PC-3 (cell line): ENCODE measurements at regions not wholly inside any gene's neighbourhood (a gene's known extent, or its start where the extent isn't known, plus 50 kb on each side); places are given as distances from the start of the nearest gene placed in this dataset.

ENCODE experiments used
- ATAC-seq: fragments of 200-7000 bp; cut with Tn5 transposase; 2 replicates; pipeline ENCODE4 v1.9.1; 2020; ENCODE audit warnings: mild to moderate bottlenecking, moderate library complexity
- BruUV-seq: library from RNA; stranded (reverse); fragments of 400-500 nt; replicated peaks from 2 replicates; lab custom pipeline; 2021; lab: Mats Ljungman, UMichigan
- CTCF ChIA-PET: fragments of 300-600 bp; sonication (Branson Sonifier 250); formaldehyde crosslinking; loops from one replicate; lab custom pipeline; 2022; ENCODE audit warnings: antibody characterized with exemption; lab: Charles Lee
- POLR2A ChIA-PET: fragments of 300-600 bp; sonication (Branson Sonifier 250); formaldehyde crosslinking; loops from one replicate; lab custom pipeline; 2022; ENCODE audit warnings: antibody characterized with exemption; ENCODE audit not compliant: unreplicated experiment; lab: Charles Lee
- DNase-seq: peaks from one replicate; pipeline ENCODE4 v3.0.0-alpha.2; 2015
- H2AFZ ChIP-seq: fragments of 300-600 bp; sonication (generic); 2 replicates; pipeline ENCODE4 v1.6.0; 2016; ENCODE audit warnings: antibody characterized with exemption, low read length
- H3F3A ChIP-seq: fragments of 300-600 bp; sonication (generic); one replicate; pipeline ENCODE4 v1.6.0; 2017; ENCODE audit warnings: antibody characterized with exemption, low read length, control low read depth, mild to moderate bottlenecking; ENCODE audit not compliant: unreplicated experiment
- H3K27ac ChIP-seq: fragments of 300-600 bp; sonication (generic); 2 replicates; pipeline ENCODE4 v1.5.1; 2016; ENCODE audit warnings: mild to moderate bottlenecking, low read length
- H3K27me3 ChIP-seq: fragments of 300-600 bp; sonication (generic); 2 replicates; pipeline ENCODE4 v1.6.1; 2016; ENCODE audit warnings: low read length, mixed read lengths
- H3K36me3 ChIP-seq: fragments of 300-600 bp; sonication (generic); 2 replicates; pipeline ENCODE4 v1.6.1; 2016; ENCODE audit warnings: low read depth, mixed run types, low read length, mixed read lengths
- H3K4me1 ChIP-seq: fragments of 300-600 bp; sonication (generic); 2 replicates; pipeline ENCODE4 v1.5.1; 2016; ENCODE audit warnings: low read length; ENCODE audit not compliant: insufficient read depth
- H3K4me2 ChIP-seq: fragments of 300-600 bp; sonication (generic); 2 replicates; pipeline ENCODE4 v1.6.0; 2016; ENCODE audit warnings: low read length
- H3K4me3 ChIP-seq: fragments of 300-600 bp; sonication (generic); 2 replicates; pipeline ENCODE4 v1.5.1; 2016; ENCODE audit warnings: mild to moderate bottlenecking, low read length, mixed read lengths
- H3K79me2 ChIP-seq: fragments of 300-600 bp; sonication (generic); 2 replicates; pipeline ENCODE4 v1.6.1; 2017; ENCODE audit warnings: low read length, mixed read lengths
- H3K9ac ChIP-seq: fragments of 300-600 bp; sonication (generic); 2 replicates; pipeline ENCODE4 v1.6.0; 2016; ENCODE audit warnings: mild to moderate bottlenecking, low read length
- H3K9me2 ChIP-seq: fragments of 300-600 bp; sonication (generic); replicated peaks from 2 replicates; pipeline ENCODE4 v1.6.1; 2016; ENCODE audit warnings: mixed run types, low read length, mixed read lengths
- H3K9me3 ChIP-seq: fragments of 300-600 bp; sonication (generic); 2 replicates; pipeline ENCODE4 v1.6.1; 2016; ENCODE audit warnings: low read length, mixed read lengths
- H4K20me1 ChIP-seq: fragments of 300-600 bp; sonication (generic); 2 replicates; pipeline ENCODE4 v1.6.1; 2016; ENCODE audit warnings: low read length, mixed read lengths
- CTCF ChIP-seq: fragments of 300-600 bp; sonication (generic); conservative IDR thresholded peaks from 2 replicates; pipeline ENCODE4 v1.5.1; 2017; ENCODE audit warnings: antibody characterized with exemption, low read depth, mild to moderate bottlenecking, low read length
- EZH2 ChIP-seq: fragments of 300-600 bp; sonication (generic); IDR thresholded peaks from one replicate; pipeline ENCODE4 v1.6.1; 2017; ENCODE audit warnings: antibody characterized with exemption, mild to moderate bottlenecking, low read length; ENCODE audit not compliant: unreplicated experiment
- EZH2phosphoT487 ChIP-seq: fragments of 300-600 bp; sonication (generic); IDR thresholded peaks from 2 replicates; pipeline ENCODE4 v1.6.1; 2018; ENCODE audit warnings: mild to moderate bottlenecking, antibody characterized with exemption, low read length, borderline replicate concordance
- intact Hi-C: fragments of 100-400 bp; cut with micrococcal nuclease; formaldehyde crosslinking; loops from 2 replicates; pipeline ENCODE4 v1.9.0; 2023

GRCh38 chr3:30355622-30356021, 250.8 kb upstream of the TGFBR2 start:
- Histone ChIP-seq H3K4me1 (peaks cover 84% of the 10 kb centered on the region), H4K20me1 (no peaks in the 10 kb centered on the region), H3K79me2 (no peaks in the 10 kb centered on the region), H2AFZ (no peak overlapping the region), H3K9me3 (no peaks in the 10 kb centered on the region), H3F3A (peaks cover 25% of the 10 kb centered on the region), H3K9me2 (no peaks in the 10 kb centered on the region), H3K9ac (peak overlapping the region; percentile 13; the same call in 1 of the 2 replicates), H3K27me3 (no peaks in the 10 kb centered on the region), H3K36me3 (no peaks in the 10 kb centered on the region), H3K27ac (peak overlapping the region; percentile 69), H3K4me2 (peak overlapping the region; percentile 23; the same call in 1 of the 2 replicates), H3K4me3 (no peak overlapping the region)
- no peak for ATAC-seq
- POLR2A ChIA-PET: interaction anchor here (0.6 kb wide), 1 partner anchor 31 kb away, joined by 4 read pairs; no protein-coding TSS in a partner anchor
- CTCF ChIA-PET: no interaction called here
- intact Hi-C loops: loop anchor here (5.0 to 10.0 kb wide), 4 partner anchors 112 to 311 kb away; no protein-coding TSS in a partner anchor
- TF ChIP-seq EZH2 (no peak), CTCF (no peak), EZH2phosphoT487 (no peak)
- no peak for DNase-seq
- no TSS peak for BruUV-seq

DNA sequence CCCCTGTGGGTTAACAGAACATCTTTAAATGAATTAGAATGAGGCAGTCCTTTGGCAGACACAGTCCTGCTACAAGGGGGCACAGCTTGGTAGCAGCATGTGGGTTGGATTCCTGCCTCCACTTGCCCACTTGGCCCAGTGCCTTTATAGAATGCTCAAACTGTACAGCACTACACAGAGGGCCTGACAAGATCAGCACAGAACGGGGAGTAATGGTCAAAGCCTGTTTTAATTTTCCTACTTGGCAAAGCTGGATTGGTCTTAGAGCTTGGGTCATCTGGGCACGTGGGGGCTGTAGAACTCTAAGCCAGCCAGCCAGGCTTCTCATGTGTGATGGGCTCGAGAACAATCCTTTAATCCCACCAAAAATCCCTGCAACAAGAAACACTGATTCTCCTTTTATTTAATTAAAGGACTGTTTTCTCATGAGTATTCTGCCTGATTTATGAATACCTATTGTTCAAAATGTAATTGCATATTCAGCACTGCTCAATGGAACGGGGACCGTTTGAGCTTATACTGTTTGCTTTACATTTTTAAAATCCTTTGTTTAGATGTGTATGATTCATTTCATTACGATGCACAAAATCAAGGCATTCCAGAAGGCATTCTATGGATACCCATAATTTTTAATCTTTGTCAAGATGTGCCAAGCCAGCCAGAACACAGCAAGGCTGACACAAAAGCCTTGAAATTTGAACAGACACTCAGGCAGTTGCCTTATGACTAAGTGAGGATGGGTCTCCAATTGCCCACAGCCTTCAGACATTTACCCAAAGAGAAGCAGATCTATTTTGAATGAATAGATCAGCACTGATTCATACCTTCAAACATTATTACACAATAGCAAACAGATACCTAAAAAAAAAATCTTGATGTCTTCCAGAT, 249.3 kb upstream of the TGFBR2 start:
- DNase-seq (peak; percentile 93), ATAC-seq (peak; percentile 64)
- Histone ChIP-seq H2AFZ (peak overlapping the region; percentile 27; the same call in 1 of the 2 replicates), H3K79me2 (no peaks in the 10 kb centered on the region), H3F3A (peaks cover 25% of the 10 kb centered on the region), H3K27me3 (no peaks in the 10 kb centered on the region), H4K20me1 (no peaks in the 10 kb centered on the region), H3K4me1 (peaks cover 76% of the 10 kb centered on the region), H3K27ac (peak overlapping the region; percentile 97), H3K9me3 (no peaks in the 10 kb centered on the region), H3K4me3 (peak overlapping the region; percentile 17; the same call in 1 of the 2 replicates), H3K9ac (peak overlapping the region; percentile 71), H3K4me2 (peak overlapping the region; percentile 60), H3K9me2 (no peaks in the 10 kb centered on the region), H3K36me3 (no peaks in the 10 kb centered on the region)
- no TSS peak for BruUV-seq
- TF ChIP-seq EZH2phosphoT487 (no peak), EZH2 (no peak), CTCF (no peak)
- CTCF ChIA-PET: interaction anchor here (1.0 kb wide), 1 partner anchor 38 kb away, joined by 4 read pairs; no protein-coding TSS in a partner anchor
- intact Hi-C loops: loop anchor here (1.0 to 10.0 kb wide), 5 partner anchors 13 to 312 kb away; no protein-coding TSS in a partner anchor
- POLR2A ChIA-PET: interaction anchor here (0.6 kb wide), 1 partner anchor 117 kb away, joined by 3 read pairs; no protein-coding TSS in a partner anchor
